B cell (primary cell): ENCODE measurements at regions not wholly inside any gene's neighbourhood (a gene's known extent, or its start where the extent isn't known, plus 50 kb on each side); places are given as distances from the start of the nearest gene placed in this dataset.

ENCODE experiments used
- EZH2 ChIP-seq: IDR thresholded peaks from 2 replicates; pipeline ENCODE4 v1.6.1; 2012; ENCODE audit warnings: borderline replicate concordance, low read depth, mild to moderate bottlenecking, moderate library complexity, low read length; ENCODE audit not compliant: insufficient read depth, poor library complexity, severe bottlenecking
- TF ChIP-seq, protein P1 (sequence below): fragments of 200-600 bp; IDR thresholded peaks from one replicate; pipeline ENCODE4 v1.8.0; 2022; ENCODE audit warnings: antibody characterized with exemption, mild to moderate bottlenecking

- TF ChIP-seq, protein P1, sequence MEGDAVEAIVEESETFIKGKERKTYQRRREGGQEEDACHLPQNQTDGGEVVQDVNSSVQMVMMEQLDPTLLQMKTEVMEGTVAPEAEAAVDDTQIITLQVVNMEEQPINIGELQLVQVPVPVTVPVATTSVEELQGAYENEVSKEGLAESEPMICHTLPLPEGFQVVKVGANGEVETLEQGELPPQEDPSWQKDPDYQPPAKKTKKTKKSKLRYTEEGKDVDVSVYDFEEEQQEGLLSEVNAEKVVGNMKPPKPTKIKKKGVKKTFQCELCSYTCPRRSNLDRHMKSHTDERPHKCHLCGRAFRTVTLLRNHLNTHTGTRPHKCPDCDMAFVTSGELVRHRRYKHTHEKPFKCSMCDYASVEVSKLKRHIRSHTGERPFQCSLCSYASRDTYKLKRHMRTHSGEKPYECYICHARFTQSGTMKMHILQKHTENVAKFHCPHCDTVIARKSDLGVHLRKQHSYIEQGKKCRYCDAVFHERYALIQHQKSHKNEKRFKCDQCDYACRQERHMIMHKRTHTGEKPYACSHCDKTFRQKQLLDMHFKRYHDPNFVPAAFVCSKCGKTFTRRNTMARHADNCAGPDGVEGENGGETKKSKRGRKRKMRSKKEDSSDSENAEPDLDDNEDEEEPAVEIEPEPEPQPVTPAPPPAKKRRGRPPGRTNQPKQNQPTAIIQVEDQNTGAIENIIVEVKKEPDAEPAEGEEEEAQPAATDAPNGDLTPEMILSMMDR = no peak
- TF ChIP-seq EZH2 = no peak
Measured at GRCh38 chr11:21634491-21634890, 558.4 kb upstream of the ANO5 start.
